Neural crest cell (in vitro differentiated cells): ENCODE measurements at regions not wholly inside any gene's neighbourhood (a gene's known extent, or its start where the extent isn't known, plus 50 kb on each side); places are given as distances from the start of the nearest gene placed in this dataset.

Experiments
- DNase-seq: peaks from one replicate; pipeline ENCODE4 v3.0.0; 2021; ENCODE audit warnings: low read depth, mixed read lengths, low spot score
- H3K27ac Mint-ChIP-seq: one replicate; pipeline ENCODE4 v1.8.0; 2021; ENCODE audit warnings: mild to moderate bottlenecking, mixed read lengths; ENCODE audit not compliant: unreplicated experiment
- H3K27me3 Mint-ChIP-seq: 2 replicates; pipeline ENCODE4 v1.8.0; 2021; ENCODE audit warnings: low read depth, mild to moderate bottlenecking, mixed read lengths
- H3K36me3 Mint-ChIP-seq: 2 replicates; pipeline ENCODE4 v1.8.0; 2021; ENCODE audit warnings: low read depth, mild to moderate bottlenecking, mixed read lengths
- H3K4me1 Mint-ChIP-seq: 2 replicates; pipeline ENCODE4 v1.8.0; 2021; ENCODE audit warnings: mixed read lengths
- H3K4me3 Mint-ChIP-seq: one replicate; pipeline ENCODE4 v1.8.0; 2021; ENCODE audit warnings: mild to moderate bottlenecking, mixed read lengths
- H3K9me3 Mint-ChIP-seq: 2 replicates; pipeline ENCODE4 v1.8.0; 2021; ENCODE audit warnings: mixed read lengths
- TF ChIP-seq, protein P1 (sequence below): fragments of 200-600 bp; sonication (generic); conservative IDR thresholded peaks from 2 replicates; pipeline ENCODE4 v1.5.0; 2021; ENCODE audit warnings: antibody characterized with exemption, mild to moderate bottlenecking

DNA sequence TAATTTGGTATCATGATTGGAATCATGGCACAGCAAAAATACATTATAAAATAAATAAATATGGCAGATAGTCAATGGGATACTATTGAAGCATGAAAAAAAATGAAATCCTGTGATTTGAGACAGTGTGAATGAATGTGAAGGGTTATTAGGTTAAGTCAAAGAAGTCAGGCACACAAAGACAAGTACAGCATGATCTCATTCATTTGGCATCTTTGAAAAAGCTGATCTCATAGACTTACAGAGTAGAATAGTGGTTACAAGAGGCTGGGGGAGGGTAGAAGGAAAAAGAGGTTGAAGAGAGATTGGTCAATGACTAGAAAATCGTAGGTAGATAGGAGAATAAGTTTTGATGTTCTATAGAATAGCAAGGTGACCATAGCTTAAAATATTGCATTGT lies 295.1 kb upstream of the SLITRK5 start:
- H3K9me3 Mint-ChIP-seq: peaks cover 9% of the 10 kb centered on the region
- no peak overlapping the region for H3K4me3 Mint-ChIP-seq
- no peaks in the 10 kb centered on the region for H3K27me3 Mint-ChIP-seq
- DNase-seq: no peak
- TF ChIP-seq, protein P1, sequence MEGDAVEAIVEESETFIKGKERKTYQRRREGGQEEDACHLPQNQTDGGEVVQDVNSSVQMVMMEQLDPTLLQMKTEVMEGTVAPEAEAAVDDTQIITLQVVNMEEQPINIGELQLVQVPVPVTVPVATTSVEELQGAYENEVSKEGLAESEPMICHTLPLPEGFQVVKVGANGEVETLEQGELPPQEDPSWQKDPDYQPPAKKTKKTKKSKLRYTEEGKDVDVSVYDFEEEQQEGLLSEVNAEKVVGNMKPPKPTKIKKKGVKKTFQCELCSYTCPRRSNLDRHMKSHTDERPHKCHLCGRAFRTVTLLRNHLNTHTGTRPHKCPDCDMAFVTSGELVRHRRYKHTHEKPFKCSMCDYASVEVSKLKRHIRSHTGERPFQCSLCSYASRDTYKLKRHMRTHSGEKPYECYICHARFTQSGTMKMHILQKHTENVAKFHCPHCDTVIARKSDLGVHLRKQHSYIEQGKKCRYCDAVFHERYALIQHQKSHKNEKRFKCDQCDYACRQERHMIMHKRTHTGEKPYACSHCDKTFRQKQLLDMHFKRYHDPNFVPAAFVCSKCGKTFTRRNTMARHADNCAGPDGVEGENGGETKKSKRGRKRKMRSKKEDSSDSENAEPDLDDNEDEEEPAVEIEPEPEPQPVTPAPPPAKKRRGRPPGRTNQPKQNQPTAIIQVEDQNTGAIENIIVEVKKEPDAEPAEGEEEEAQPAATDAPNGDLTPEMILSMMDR: no peak
- peaks cover 4% of the 10 kb centered on the region for H3K4me1 Mint-ChIP-seq
- peaks cover 3% of the 10 kb centered on the region for H3K36me3 Mint-ChIP-seq
- H3K27ac Mint-ChIP-seq: no peak overlapping the region

DNA sequence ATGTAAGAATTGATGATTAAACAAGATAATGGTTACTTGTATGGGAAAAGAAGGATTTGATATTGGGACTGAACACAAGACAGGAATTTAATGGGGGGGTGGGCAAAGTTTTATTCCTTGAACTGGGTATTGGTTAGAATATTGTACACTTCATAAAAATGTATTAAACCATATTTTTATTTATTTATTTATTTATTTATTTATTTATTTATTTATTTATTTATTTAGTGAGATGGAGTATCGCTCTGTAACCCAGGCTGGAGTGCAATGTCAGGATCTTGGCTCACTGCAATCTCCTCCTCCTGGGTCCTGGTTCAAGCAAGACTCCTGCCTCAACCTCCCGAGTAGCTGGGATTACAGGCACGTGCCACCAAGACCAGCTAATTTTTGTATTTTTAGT lies 287.1 kb upstream of the SLITRK5 start:
- no peaks in the 10 kb centered on the region for H3K4me1 Mint-ChIP-seq
- no peak for DNase-seq
- no peak overlapping the region for H3K27ac Mint-ChIP-seq
- no peak overlapping the region for H3K4me3 Mint-ChIP-seq
- no peaks in the 10 kb centered on the region for H3K27me3 Mint-ChIP-seq
- TF ChIP-seq, protein P1: no peak
- peaks cover 6% of the 10 kb centered on the region for H3K9me3 Mint-ChIP-seq
- no peaks in the 10 kb centered on the region for H3K36me3 Mint-ChIP-seq

DNA sequence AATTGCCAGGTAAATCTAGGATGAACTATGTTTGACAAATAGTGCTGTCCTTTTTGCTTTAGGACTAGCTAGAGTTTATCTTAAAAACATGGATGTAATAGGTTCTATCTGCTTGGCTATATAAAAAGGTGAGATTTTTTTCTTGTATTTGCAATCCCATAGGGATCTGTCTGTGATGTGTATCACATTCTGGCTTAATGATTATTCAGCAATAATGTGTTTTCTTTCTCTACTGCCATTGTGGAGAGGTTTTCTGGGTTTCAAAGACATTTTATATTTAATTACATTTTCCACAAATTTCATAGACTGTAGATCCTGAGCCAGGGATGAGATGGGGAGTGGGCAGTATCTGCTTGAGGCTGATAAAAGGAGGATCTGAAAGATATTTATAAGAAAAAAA lies 277.8 kb upstream of the SLITRK5 start:
- H3K4me3 Mint-ChIP-seq: no peak overlapping the region
- no peak for DNase-seq
- TF ChIP-seq, protein P1: no peak

DNA sequence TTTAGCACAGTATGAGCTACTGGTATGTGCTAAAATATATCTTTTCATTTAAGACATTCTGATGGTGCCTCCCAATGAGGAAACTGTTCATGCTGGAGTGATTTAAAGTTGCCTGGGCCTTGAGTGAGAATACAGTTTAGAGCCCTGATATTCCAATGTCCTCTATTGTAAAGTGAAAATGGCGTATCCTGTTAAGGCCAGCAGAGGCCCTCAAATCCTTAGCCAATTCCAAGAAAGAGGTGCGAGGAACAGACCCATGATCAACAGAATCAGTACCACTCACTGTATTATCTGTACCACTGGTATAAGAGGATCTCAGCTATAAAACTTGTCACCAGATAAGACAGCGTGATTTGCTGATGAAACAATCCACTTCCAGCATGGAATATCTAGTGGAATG lies 273.1 kb upstream of the SLITRK5 start:
- DNase-seq: no peak
- Mint-ChIP-seq H3K36me3 (no peaks in the 10 kb centered on the region), H3K27me3 (no peaks in the 10 kb centered on the region), H3K9me3 (no peaks in the 10 kb centered on the region), H3K4me3 (no peak overlapping the region), H3K4me1 (no peaks in the 10 kb centered on the region), H3K27ac (no peak overlapping the region)
- TF ChIP-seq, protein P1: no peak

More for the DNA sequence above, 277.8 kb upstream of the SLITRK5 start:
- no peak overlapping the region for H3K27ac Mint-ChIP-seq
- no peaks in the 10 kb centered on the region for H3K4me1 Mint-ChIP-seq
- no peaks in the 10 kb centered on the region for H3K27me3 Mint-ChIP-seq
- H3K36me3 Mint-ChIP-seq: no peaks in the 10 kb centered on the region
- no peaks in the 10 kb centered on the region for H3K9me3 Mint-ChIP-seq

DNA sequence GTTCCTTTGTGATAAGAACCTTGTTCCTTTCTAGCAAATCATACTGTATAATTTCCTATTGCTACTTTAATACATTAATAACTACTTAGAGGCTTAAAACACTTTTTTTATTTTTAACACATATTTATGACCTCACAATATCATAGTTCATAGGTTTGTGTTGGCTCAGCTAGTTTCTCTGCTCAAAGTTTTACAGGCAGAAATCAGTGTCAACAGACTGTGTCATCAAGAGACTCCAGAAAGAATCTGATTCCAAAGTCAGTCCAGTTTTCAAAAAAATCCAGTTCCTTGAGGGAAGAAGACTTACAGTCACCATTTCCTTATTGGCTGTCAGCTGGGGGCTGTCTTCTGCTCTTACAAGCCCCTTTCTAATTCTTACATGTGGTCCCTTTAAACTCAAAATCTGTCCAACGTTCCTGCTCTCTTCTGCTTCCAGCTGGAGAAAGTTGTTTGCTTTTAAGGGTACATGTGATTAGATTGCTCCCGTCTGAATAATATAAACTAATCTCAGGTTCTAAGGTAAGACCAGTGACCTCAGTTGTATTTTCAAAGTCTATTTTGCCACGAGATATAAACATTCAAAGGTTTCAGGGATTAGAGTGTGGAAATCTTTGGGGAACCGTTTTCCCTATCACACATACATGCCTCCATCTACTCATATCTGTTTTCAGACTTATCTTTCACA lies 267.3 kb upstream of the SLITRK5 start:
- H3K4me1 Mint-ChIP-seq: no peaks in the 10 kb centered on the region
- H3K27ac Mint-ChIP-seq: no peak overlapping the region
- no peak overlapping the region for H3K4me3 Mint-ChIP-seq
- H3K27me3 Mint-ChIP-seq: no peaks in the 10 kb centered on the region
- TF ChIP-seq, protein P1: no peak
- H3K36me3 Mint-ChIP-seq: no peaks in the 10 kb centered on the region
- no peaks in the 10 kb centered on the region for H3K9me3 Mint-ChIP-seq
- DNase-seq: no peak
